H1 (cell line): ENCODE measurements at regions not wholly inside any gene's neighbourhood (a gene's known extent, or its start where the extent isn't known, plus 50 kb on each side); places are given as distances from the start of the nearest gene placed in this dataset.

Experiments
- CEBPB ChIP-seq: IDR thresholded peaks from 2 replicates; pipeline ENCODE4 v1.6.1; 2012; ENCODE audit warnings: low read depth, low read length
- CHD2 ChIP-seq: IDR thresholded peaks from 2 replicates; pipeline ENCODE4 v1.6.1; 2012; ENCODE audit warnings: low read length, improper control_type of control experiment
- CREB1 ChIP-seq: IDR thresholded peaks from 2 replicates; pipeline ENCODE4 v1.6.1; 2012; ENCODE audit warnings: inconsistent platforms
- CTCF ChIP-seq, 3 experiments: IDR thresholded peaks; 1 replicate in 2 of 3; 2 replicates in 1 of 3; pipeline versions ENCODE4 v1.5.1 to v1.6.1; 2011; ENCODE audit warnings: low read length in 3 of 3, mild to moderate bottlenecking in 3 of 3, inconsistent platforms in 2 of 3, low read depth in 1 of 3, moderate library complexity in 1 of 3; ENCODE audit not compliant: insufficient read depth in 1 of 3; ENCODE audit errors: control extremely low read depth in 1 of 3
- EP300 ChIP-seq, 2 experiments: IDR thresholded peaks; 1 replicate in 1 of 2; 2 replicates in 1 of 2; pipeline ENCODE4 v1.6.1; 2011 to 2012; ENCODE audit warnings: low read depth in 2 of 2, low read length in 2 of 2, mild to moderate bottlenecking in 2 of 2, borderline replicate concordance in 1 of 2, inconsistent platforms in 1 of 2, moderate library complexity in 1 of 2
- EZH2 ChIP-seq: fragments of 200-600 bp; sonication (generic); IDR thresholded peaks from 2 replicates; pipeline ENCODE4 v1.7.1; 2012; ENCODE audit warnings: low read depth, mild to moderate bottlenecking, moderate library complexity, low read length, inconsistent platforms; ENCODE audit not compliant: severe bottlenecking
- KDM5A ChIP-seq: fragments of 200-600 bp; IDR thresholded peaks from 2 replicates; pipeline ENCODE4 v1.7.1; 2012; ENCODE audit warnings: mild to moderate bottlenecking, low read length, inconsistent platforms, mixed read lengths
- POLR2AphosphoS5 ChIP-seq: IDR thresholded peaks from 2 replicates; pipeline ENCODE4 v1.6.1; 2011; ENCODE audit warnings: low read depth, low read length
- RBBP5 ChIP-seq: IDR thresholded peaks from 2 replicates; pipeline ENCODE4 v1.7.1; 2012; ENCODE audit warnings: low read depth, mild to moderate bottlenecking, inconsistent platforms, low read length, moderate library complexity, borderline replicate concordance

GRCh38 chr7:90025771-90026170 lies 128.5 kb upstream of the STEAP1 start:
- TF ChIP-seq CTCF (IDR thresholded peaks at IDR 0.05; ENCODE audit: control extremely low read depth in 1 of 3, insufficient read depth in 1 of 3, low read depth in 1 of 3, low read length in 3 of 3) = no peak
- no peak for TF ChIP-seq CEBPB
- no peak for TF ChIP-seq EP300 (IDR thresholded peaks at IDR 0.05; ENCODE audit: borderline replicate concordance in 1 of 2, low read depth in 2 of 2, low read length in 2 of 2)
- no peak for TF ChIP-seq CHD2
- no peak for TF ChIP-seq EZH2
- no peak for TF ChIP-seq KDM5A
- no peak for TF ChIP-seq CREB1
- TF ChIP-seq RBBP5 = no peak
- TF ChIP-seq POLR2AphosphoS5 = no peak
